ENCODE measurements at regions not wholly inside any gene's neighbourhood (a gene's known extent, or its start where the extent isn't known, plus 50 kb on each side); places are given as distances from the start of the nearest gene placed in this dataset.

- TF ChIP-seq, protein P1, sequence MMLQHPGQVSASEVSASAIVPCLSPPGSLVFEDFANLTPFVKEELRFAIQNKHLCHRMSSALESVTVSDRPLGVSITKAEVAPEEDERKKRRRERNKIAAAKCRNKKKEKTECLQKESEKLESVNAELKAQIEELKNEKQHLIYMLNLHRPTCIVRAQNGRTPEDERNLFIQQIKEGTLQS (IDR thresholded peaks at IDR 0.05) = no peak
- TF ChIP-seq POLR2AphosphoS5 (IDR thresholded peaks at IDR 0.05; ENCODE audit: low read depth, low read length) = no peak
These were observed 163.0 kb upstream of the FRMD6 start for GRCh38 chr14:51488569-51489220.
